HG03469 (cell line): ENCODE measurements at regions not wholly inside any gene's neighbourhood (a gene's known extent, or its start where the extent isn't known, plus 50 kb on each side); places are given as distances from the start of the nearest gene placed in this dataset.

ENCODE experiments used
- ATAC-seq: cut with Tn5 transposase; IDR thresholded peaks from one replicate; pipeline ENCODE4 v1.9.1; 2021; ENCODE audit warnings: mild to moderate bottlenecking, moderate library complexity, moderate number of reproducible peaks; ENCODE audit not compliant: unreplicated experiment

DNA sequence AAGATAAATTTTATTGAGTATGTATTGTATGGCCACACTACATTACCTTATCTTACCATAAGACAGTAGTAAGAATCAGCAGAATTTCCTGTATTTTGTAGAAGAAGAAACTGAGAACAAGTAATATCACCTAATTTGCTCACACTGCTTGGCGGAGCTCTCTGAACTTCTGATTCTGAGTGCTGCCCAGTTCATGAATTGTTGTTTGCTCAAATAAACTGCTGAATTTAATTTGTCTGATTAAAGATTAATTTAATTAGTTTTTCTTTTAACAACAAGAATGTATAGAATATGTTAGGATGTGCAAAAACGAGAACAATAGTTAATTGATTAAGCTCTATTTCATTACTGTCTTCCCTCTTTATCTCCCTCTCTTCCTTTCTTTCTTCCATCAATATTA, 100.1 kb upstream of the ERBB4 start:
- no peak for ATAC-seq

DNA sequence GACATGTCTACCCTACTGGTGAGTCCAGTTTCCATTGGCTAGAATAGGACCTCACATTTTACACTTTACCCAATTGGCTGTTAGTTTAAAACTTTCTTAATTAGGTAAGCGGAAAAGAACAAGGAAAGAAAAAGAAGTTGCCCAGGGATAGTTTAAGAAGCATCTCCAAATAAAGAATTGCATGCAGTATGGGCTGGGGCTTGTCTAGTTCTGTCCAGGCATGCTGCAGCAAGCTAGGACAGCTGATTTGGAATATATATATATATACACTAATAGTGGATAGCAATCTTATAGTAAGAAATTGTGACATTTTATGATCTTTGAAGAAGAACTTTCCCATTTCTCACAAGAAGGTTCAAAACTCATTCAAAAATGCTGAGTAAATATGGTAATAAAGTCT, 90.0 kb upstream of the ERBB4 start:
- ATAC-seq, result no peak

- ATAC-seq, result no peak
Observed at GRCh38 chr2:212626371-212626918, 87.8 kb upstream of the ERBB4 start.

DNA sequence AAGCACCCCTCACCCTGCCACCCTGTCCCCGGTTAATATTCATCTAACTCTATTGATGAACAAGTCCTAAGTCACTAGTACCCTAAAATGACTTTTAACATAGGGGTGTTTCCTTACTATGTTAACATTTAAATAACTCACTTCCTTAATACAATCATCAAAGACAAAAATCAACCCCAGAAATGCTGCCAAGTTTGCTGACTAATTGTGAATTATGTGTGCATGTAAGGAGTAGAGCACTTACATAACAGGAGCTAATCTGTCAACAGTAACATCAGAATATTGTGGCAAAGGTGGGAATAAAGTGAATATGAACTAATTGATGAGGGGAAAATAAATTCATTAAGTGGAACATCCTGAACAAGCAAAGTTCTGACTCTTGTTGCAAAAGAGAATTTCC, 81.4 kb upstream of the ERBB4 start:
- no peak for ATAC-seq

GRCh38 chr2:212618636-212619035, 80.0 kb upstream of the ERBB4 start:
- no peak for ATAC-seq

DNA sequence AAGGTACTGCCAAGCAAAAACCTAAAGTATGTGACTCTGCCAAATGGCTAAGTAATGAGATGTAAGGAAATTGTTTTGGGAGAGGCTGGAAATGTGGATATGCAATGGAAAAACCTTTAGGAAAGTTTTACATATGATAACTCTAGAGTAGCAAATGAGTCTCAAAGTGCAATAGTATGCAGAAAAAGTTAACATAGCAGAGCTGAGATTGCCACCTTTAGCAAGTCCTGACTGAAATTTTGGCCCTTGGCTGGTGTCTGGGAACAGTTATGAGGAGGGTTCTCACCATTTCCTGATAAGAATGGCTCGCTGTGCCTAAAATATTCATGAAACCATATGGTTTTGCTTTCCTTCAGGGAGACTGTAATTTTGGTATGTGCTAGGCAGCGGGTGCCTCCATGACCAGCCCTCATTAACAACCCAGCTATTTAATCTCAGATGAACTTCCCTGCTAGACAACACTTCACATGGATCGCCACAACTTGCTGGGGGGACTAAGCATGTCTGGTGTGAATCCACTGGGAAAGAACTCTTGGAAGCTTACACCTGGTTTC, 72.3 kb upstream of the ERBB4 start:
- ATAC-seq, result no peak

DNA sequence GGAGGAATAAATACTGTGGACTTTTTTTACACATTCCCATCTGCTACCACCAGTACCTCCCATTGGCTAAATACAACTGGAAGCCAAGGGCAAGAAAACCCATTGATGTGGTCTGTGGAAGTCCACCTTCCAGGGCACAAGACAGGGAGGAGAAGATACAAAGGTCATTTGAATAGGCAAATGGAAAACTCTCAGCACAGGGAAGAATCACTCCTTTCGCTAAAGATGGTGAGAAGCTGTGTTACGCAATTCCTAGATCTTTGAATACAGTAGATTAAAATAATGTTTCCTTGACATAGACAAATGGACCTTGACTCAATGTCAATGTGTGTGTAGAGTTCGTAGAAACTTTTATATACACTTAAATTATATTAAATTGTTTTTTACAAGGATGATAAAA, 70.9 kb upstream of the ERBB4 start:
- ATAC-seq, result no peak

- no peak for ATAC-seq
Observed at GRCh38 chr2:212607080-212607479, 68.5 kb upstream of the ERBB4 start.

- ATAC-seq, result no peak
Observed at GRCh38 chr2:212606232-212606631, 67.6 kb upstream of the ERBB4 start.

GRCh38 chr2:212596688-212597087, 58.1 kb upstream of the ERBB4 start:
- ATAC-seq, result no peak

- no peak for ATAC-seq
Observed at GRCh38 chr2:212596276-212596675, 57.7 kb upstream of the ERBB4 start.

- ATAC-seq, result peak; percentile 49
Observed at GRCh38 chr2:212595036-212595654, 56.5 kb upstream of the ERBB4 start.

DNA sequence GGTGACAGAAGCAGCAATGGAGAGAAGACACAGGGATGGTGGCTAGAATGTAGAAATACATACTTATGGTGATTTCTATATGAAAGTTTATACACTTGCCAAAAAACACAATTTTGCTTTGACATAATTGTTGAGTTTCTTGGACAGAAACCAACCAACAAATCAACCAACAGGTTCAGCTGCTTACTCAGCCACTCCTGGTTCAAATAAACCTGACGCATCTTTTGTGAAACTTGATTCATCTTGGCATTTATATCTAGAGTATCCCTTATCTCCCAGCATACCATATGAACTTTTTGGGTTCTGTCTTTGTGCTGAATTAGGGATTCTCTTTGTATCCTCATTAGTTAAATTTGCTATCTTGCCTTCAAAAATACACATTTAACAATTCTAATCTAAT, 54.1 kb upstream of the ERBB4 start:
- ATAC-seq, result no peak
